ENCODE measurements at regions not wholly inside any gene's neighbourhood (a gene's known extent, or its start where the extent isn't known, plus 50 kb on each side); places are given as distances from the start of the nearest gene placed in this dataset.

- TF ChIP-seq FOXP2 (optimal IDR thresholded peaks at IDR 0.05; ENCODE audit: borderline replicate concordance, extremely low read depth, extremely low read length, insufficient read depth) (no peak), POLR2AphosphoS5 (IDR thresholded peaks at IDR 0.05; ENCODE audit: low read depth, low read length) (no peak), SIN3A (IDR thresholded peaks at IDR 0.05; ENCODE audit: borderline replicate concordance, insufficient read depth, low read length) (no peak), REST (IDR thresholded peaks at IDR 0.05; ENCODE audit: insufficient read depth in 1 of 2, low read depth in 2 of 2, low read length in 2 of 2) (no peak), TAF1 (IDR thresholded peaks at IDR 0.05; ENCODE audit: borderline replicate concordance, insufficient read depth, low read length) (no peak)
These were observed 190.0 kb upstream of the ZWINT start for GRCh38 chr10:56551037-56551436.

DNA sequence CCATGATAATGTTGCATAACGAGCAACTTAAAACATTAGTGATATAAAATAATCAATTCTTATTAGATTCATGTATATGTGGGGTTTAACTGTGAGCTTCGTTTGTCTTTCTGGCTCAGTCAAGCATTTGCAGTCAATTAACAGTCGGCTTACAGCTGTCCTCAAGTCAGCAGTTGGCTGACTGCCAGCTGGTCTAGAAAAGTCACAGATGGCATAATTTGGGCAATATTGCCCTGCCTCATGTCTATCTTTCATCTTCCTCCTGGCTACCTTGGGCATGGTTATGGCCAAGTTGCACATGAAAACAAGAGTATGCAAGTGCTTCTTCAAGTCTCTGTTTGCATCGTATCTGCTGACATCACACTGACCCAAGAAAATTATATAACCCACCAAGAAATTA, 186.1 kb upstream of the ZWINT start:
- TF ChIP-seq TAF1 (IDR thresholded peaks at IDR 0.05; ENCODE audit: borderline replicate concordance, insufficient read depth, low read length), result no peak
- no peak for TF ChIP-seq REST (IDR thresholded peaks at IDR 0.05; ENCODE audit: insufficient read depth in 1 of 2, low read depth in 2 of 2, low read length in 2 of 2)
- TF ChIP-seq FOXP2 (optimal IDR thresholded peaks at IDR 0.05; ENCODE audit: borderline replicate concordance, extremely low read depth, extremely low read length, insufficient read depth), result no peak
- no peak for TF ChIP-seq SIN3A (IDR thresholded peaks at IDR 0.05; ENCODE audit: borderline replicate concordance, insufficient read depth, low read length)
- no peak for TF ChIP-seq POLR2AphosphoS5 (IDR thresholded peaks at IDR 0.05; ENCODE audit: low read depth, low read length)

DNA sequence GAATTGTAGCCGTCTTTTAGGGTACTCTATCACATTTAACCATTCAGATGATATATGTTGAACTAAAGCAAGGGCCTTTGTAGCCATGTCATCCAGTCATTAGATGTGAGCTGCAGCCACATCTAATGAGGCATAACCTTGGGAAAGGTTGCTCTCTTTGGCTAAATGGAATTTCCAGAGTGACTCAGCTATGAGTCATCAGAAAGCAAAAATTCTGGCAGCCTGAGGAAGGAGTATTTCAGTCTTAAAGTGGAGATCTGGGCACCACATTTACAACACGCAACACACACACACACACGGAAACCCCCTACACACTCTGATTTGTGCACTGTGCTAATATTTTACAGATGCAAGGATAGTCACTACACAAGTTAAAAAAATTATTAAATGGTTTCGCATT, 176.9 kb upstream of the ZWINT start:
- TF ChIP-seq REST (IDR thresholded peaks at IDR 0.05; ENCODE audit: insufficient read depth in 1 of 2, low read depth in 2 of 2, low read length in 2 of 2) (no peak), POLR2AphosphoS5 (IDR thresholded peaks at IDR 0.05; ENCODE audit: low read depth, low read length) (no peak), FOXP2 (optimal IDR thresholded peaks at IDR 0.05; ENCODE audit: borderline replicate concordance, extremely low read depth, extremely low read length, insufficient read depth) (no peak), SIN3A (IDR thresholded peaks at IDR 0.05; ENCODE audit: borderline replicate concordance, insufficient read depth, low read length) (no peak), TAF1 (IDR thresholded peaks at IDR 0.05; ENCODE audit: borderline replicate concordance, insufficient read depth, low read length) (no peak)

- no peak for TF ChIP-seq TAF1 (IDR thresholded peaks at IDR 0.05; ENCODE audit: borderline replicate concordance, insufficient read depth, low read length)
These were observed 161.1 kb upstream of the ZWINT start for GRCh38 chr10:56522166-56522565.

- TF ChIP-seq SIN3A (IDR thresholded peaks at IDR 0.05; ENCODE audit: borderline replicate concordance, insufficient read depth, low read length), result no peak
- no peak for TF ChIP-seq FOXP2 (optimal IDR thresholded peaks at IDR 0.05; ENCODE audit: borderline replicate concordance, extremely low read depth, extremely low read length, insufficient read depth)
- no peak for TF ChIP-seq POLR2AphosphoS5 (IDR thresholded peaks at IDR 0.05; ENCODE audit: low read depth, low read length)
- TF ChIP-seq REST (IDR thresholded peaks at IDR 0.05; ENCODE audit: insufficient read depth in 1 of 2, low read depth in 2 of 2, low read length in 2 of 2), result no peak
- TF ChIP-seq TAF1 (IDR thresholded peaks at IDR 0.05; ENCODE audit: borderline replicate concordance, insufficient read depth, low read length), result no peak
These were observed 147.5 kb upstream of the ZWINT start for GRCh38 chr10:56508562-56508961.

Data from PFSK-1 (cell line).